MM.1S (cell line): ENCODE measurements at regions not wholly inside any gene's neighbourhood (a gene's known extent, or its start where the extent isn't known, plus 50 kb on each side); places are given as distances from the start of the nearest gene placed in this dataset.

ENCODE experiments used
- CTCF ChIP-seq: fragments of 300-600 bp; sonication (generic); IDR thresholded peaks from 2 replicates; pipeline ENCODE4 v1.5.1; 2016; ENCODE audit warnings: antibody characterized with exemption, low read length, mixed read lengths
- EZH2 ChIP-seq: fragments of 300-600 bp; sonication (generic); optimal IDR thresholded peaks from 2 replicates; pipeline ENCODE3; 2017; ENCODE audit warnings: low read depth, mild to moderate bottlenecking, antibody characterized with exemption, low read length, mixed read lengths

- TF ChIP-seq CTCF (no peak), EZH2 (no peak)
Observed at GRCh38 chr1:75996196-75996595, 64.0 kb upstream of the ASB17 start.
